ENCODE measurements at regions not wholly inside any gene's neighbourhood (a gene's known extent, or its start where the extent isn't known, plus 50 kb on each side); places are given as distances from the start of the nearest gene placed in this dataset.
"Not testable (repeated sequence)": the region's sequence is repeated elsewhere in the genome, so short reads cannot be mapped to it uniquely, and the experiment has no call there.

GRCh38 chr16:8408855-8409567 is 181.3 kb downstream of the TMEM114 start:
- POLR2A ChIA-PET, result no interaction called here
- CTCF ChIA-PET, result no interaction called here
- TF ChIP-seq, protein P1, sequence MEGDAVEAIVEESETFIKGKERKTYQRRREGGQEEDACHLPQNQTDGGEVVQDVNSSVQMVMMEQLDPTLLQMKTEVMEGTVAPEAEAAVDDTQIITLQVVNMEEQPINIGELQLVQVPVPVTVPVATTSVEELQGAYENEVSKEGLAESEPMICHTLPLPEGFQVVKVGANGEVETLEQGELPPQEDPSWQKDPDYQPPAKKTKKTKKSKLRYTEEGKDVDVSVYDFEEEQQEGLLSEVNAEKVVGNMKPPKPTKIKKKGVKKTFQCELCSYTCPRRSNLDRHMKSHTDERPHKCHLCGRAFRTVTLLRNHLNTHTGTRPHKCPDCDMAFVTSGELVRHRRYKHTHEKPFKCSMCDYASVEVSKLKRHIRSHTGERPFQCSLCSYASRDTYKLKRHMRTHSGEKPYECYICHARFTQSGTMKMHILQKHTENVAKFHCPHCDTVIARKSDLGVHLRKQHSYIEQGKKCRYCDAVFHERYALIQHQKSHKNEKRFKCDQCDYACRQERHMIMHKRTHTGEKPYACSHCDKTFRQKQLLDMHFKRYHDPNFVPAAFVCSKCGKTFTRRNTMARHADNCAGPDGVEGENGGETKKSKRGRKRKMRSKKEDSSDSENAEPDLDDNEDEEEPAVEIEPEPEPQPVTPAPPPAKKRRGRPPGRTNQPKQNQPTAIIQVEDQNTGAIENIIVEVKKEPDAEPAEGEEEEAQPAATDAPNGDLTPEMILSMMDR (IDR thresholded peaks at IDR 0.05; ENCODE audit: control extremely low read depth, extremely low read depth, low read depth, missing control alignments), result no peak
- no peak for DNase-seq (ENCODE audit: extremely low spot score)

DNA sequence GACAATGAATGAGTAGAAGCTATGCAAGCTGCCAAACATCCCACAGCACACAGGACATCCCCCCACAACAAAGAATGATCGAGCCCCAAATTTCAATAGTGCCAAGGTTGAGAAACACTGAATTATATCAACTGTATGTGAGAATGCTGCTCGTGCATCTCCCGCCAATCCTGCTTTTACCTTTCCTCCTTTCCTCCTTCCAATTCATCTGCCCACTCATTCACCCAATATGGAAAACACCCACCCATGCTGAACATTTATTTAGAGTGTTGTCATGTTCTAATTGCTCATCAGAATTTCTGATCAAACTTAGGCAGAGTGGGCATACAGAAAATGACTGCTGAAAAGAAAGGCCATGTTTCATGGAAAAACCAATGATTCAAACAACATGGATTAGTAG is 183.0 kb downstream of the TMEM114 start:
- CTCF ChIA-PET, result no interaction called here
- POLR2A ChIA-PET, result no interaction called here
- DNase-seq (ENCODE audit: extremely low spot score), result no peak
- TF ChIP-seq, protein P1 (IDR thresholded peaks at IDR 0.05; ENCODE audit: control extremely low read depth, extremely low read depth, low read depth, missing control alignments), result no peak

GRCh38 chr16:8403978-8404749 is 186.1 kb downstream of the TMEM114 start:
- DNase-seq (ENCODE audit: extremely low spot score), result no peak
- ChIA-PET CTCF (interaction anchor here (1.4 kb wide), 1 partner anchor 11 kb away, joined by 5 read pairs; no protein-coding TSS in a partner anchor), POLR2A (no interaction called here)
- TF ChIP-seq, protein P1 (IDR thresholded peaks at IDR 0.05; ENCODE audit: control extremely low read depth, extremely low read depth, low read depth, missing control alignments), result no peak

DNA sequence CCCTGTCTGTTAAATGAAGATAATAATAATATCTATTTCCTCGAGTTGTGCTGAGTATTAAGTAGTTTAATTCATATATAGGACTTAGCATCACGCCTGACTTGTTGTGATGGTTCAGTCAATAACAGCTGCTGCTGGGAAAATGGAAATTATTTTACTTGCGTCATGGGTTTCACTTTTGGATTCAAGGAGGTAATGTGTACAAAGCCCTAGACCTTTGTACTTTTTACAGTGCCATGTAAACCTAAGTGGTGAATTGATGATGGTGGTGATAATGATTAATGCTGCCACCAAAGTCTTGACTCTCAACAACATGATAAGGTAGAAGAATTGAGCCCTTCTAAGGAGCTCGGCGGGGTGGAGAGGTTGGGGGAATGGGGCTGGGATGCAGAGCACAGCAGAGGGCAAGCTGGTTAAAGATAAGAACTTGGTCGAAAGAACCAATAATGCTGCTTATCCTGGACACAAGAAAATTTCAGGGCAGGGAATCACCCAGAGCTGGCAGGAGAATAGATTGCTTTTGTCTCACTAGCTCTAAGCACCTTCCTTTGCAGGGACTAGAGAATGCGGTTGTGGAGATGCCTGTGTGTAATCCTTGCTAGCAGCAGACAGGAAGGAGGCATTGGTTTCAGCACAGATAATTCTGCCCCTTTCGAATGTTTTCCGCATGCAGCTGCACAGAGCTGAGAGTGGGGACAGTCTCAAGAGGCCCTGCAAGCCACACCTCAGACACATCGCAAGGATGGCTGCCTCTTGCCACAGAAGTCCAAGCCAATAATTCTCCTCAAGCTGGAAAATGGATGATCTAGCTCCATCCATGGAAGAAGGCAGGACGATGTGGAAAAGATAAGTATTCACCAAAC is 187.1 kb downstream of the TMEM114 start:
- TF ChIP-seq, protein P1 (IDR thresholded peaks at IDR 0.05; ENCODE audit: control extremely low read depth, extremely low read depth, low read depth, missing control alignments), result no peak
- no peak for DNase-seq (ENCODE audit: extremely low spot score)
- ChIA-PET CTCF (interaction anchor here (1.4 kb wide), 1 partner anchor 12 kb away, joined by 5 read pairs; no protein-coding TSS in a partner anchor), POLR2A (no interaction called here)

- CTCF ChIA-PET; DNase-seq (ENCODE audit: extremely low spot score); POLR2A ChIA-PET: not testable (repeated sequence)
Measured at GRCh38 chr16:8400683-8401082, 189.6 kb downstream of the TMEM114 start.

GRCh38 chr16:8398548-8398947 is 191.8 kb downstream of the TMEM114 start:
- ChIA-PET CTCF (interaction anchor here (1.1 kb wide), 1 partner anchor 36 kb away, joined by 3 read pairs; no protein-coding TSS in a partner anchor), POLR2A (no interaction called here)
- DNase-seq (ENCODE audit: extremely low spot score), result no peak
- TF ChIP-seq, protein P1 (IDR thresholded peaks at IDR 0.05; ENCODE audit: control extremely low read depth, extremely low read depth, low read depth, missing control alignments), result no peak
